GM12878 (cell line): ENCODE measurements at regions not wholly inside any gene's neighbourhood (a gene's known extent, or its start where the extent isn't known, plus 50 kb on each side); places are given as distances from the start of the nearest gene placed in this dataset.

Experiments used
- ATF3 ChIP-seq: IDR thresholded peaks from 2 replicates; pipeline ENCODE4 v1.6.1; 2011; ENCODE audit warnings: low read depth, mild to moderate bottlenecking, low read length, moderate library complexity, borderline replicate concordance; ENCODE audit errors: extremely low read depth
- BACH1 ChIP-seq: fragments of 450-650 bp; IDR thresholded peaks from 2 replicates; pipeline ENCODE4 v1.6.1; 2017; ENCODE audit warnings: mild to moderate bottlenecking, borderline replicate concordance
- CBX3 ChIP-seq: fragments of 200-600 bp; sonication (generic); IDR thresholded peaks from 2 replicates; pipeline ENCODE4 v1.6.1; 2016; ENCODE audit warnings: low read depth, borderline replicate concordance
- CBX5 ChIP-seq: sonication (generic); IDR thresholded peaks from 2 replicates; pipeline ENCODE4 v1.6.1; 2016; ENCODE audit warnings: low read depth, moderate library complexity, mild to moderate bottlenecking, inconsistent platforms
- CEBPB ChIP-seq, 2 experiments: fragments of 150-350 bp in 1 of 2; IDR thresholded peaks; 2 replicates each; pipeline ENCODE4 v1.6.1; 2012 to 2014; ENCODE audit warnings: low read depth in 2 of 2, low read length in 2 of 2, borderline replicate concordance in 1 of 2, inconsistent platforms in 1 of 2
- ETV6 ChIP-seq, 2 experiments: fragments of 450-650 bp in 1 of 2; IDR thresholded peaks in 1 of 2; conservative IDR thresholded peaks in 1 of 2; 2 replicates each; pipeline ENCODE4 v1.6.1; 2014; ENCODE audit warnings: antibody characterized with exemption in 1 of 2, borderline replicate concordance in 1 of 2, low read depth in 1 of 2, mild to moderate bottlenecking in 1 of 2, moderate library complexity in 1 of 2
- IRF3 ChIP-seq: fragments of 450-650 bp; IDR thresholded peaks from 2 replicates; pipeline ENCODE4 v1.6.1; 2014; ENCODE audit warnings: mild to moderate bottlenecking
- MYC ChIP-seq: IDR thresholded peaks from 2 replicates; pipeline ENCODE4 v1.6.1; 2011; ENCODE audit warnings: mild to moderate bottlenecking, low read length, moderate library complexity, inconsistent platforms; ENCODE audit not compliant: insufficient read depth, insufficient replicate concordance, insufficient read length, severe bottlenecking
- PBX3 ChIP-seq: IDR thresholded peaks from 2 replicates; pipeline ENCODE4 v1.6.1; 2011; ENCODE audit warnings: mild to moderate bottlenecking, low read depth, low read length, moderate library complexity; ENCODE audit not compliant: insufficient replicate concordance
- RBBP5 ChIP-seq: fragments of 200-600 bp; sonication (generic); conservative IDR thresholded peaks from 2 replicates; pipeline ENCODE4 v1.6.1; 2016
- SP1 ChIP-seq: IDR thresholded peaks from one replicate; pipeline ENCODE4 v1.6.1; 2011; ENCODE audit warnings: low read depth, low read length
- SREBF1 ChIP-seq: IDR thresholded peaks from 2 replicates; pipeline ENCODE4 v1.6.1; 2012; ENCODE audit warnings: mild to moderate bottlenecking, low read length
- SUZ12 ChIP-seq: fragments of 200-600 bp; sonication (generic); IDR thresholded peaks from one replicate; pipeline ENCODE4 v1.6.1; 2018; ENCODE audit warnings: antibody characterized with exemption, mild to moderate bottlenecking; ENCODE audit not compliant: unreplicated experiment
- TAF1 ChIP-seq: IDR thresholded peaks from 2 replicates; pipeline ENCODE4 v1.6.1; 2011; ENCODE audit warnings: mild to moderate bottlenecking, low read depth, low read length, borderline replicate concordance
- ZBTB33 ChIP-seq: fragments of 450-650 bp; IDR thresholded peaks from 2 replicates; pipeline ENCODE4 v1.6.1; 2017; ENCODE audit warnings: mild to moderate bottlenecking
- ZNF622 ChIP-seq: fragments of 450-650 bp; IDR thresholded peaks from 2 replicates; pipeline ENCODE4 v1.6.1; 2017; ENCODE audit warnings: mild to moderate bottlenecking, inconsistent platforms
- TF ChIP-seq, protein P1 (sequence below): fragments of 450-650 bp; IDR thresholded peaks from 2 replicates; pipeline ENCODE4 v1.6.1; 2018; ENCODE audit warnings: mild to moderate bottlenecking, low read depth, moderate library complexity; ENCODE audit not compliant: partially characterized antibody
- TF ChIP-seq, protein P2 (sequence below): fragments of 450-650 bp; IDR thresholded peaks from 2 replicates; pipeline ENCODE4 v1.6.1; 2017; ENCODE audit warnings: antibody characterized with exemption, mild to moderate bottlenecking, moderate library complexity

DNA sequence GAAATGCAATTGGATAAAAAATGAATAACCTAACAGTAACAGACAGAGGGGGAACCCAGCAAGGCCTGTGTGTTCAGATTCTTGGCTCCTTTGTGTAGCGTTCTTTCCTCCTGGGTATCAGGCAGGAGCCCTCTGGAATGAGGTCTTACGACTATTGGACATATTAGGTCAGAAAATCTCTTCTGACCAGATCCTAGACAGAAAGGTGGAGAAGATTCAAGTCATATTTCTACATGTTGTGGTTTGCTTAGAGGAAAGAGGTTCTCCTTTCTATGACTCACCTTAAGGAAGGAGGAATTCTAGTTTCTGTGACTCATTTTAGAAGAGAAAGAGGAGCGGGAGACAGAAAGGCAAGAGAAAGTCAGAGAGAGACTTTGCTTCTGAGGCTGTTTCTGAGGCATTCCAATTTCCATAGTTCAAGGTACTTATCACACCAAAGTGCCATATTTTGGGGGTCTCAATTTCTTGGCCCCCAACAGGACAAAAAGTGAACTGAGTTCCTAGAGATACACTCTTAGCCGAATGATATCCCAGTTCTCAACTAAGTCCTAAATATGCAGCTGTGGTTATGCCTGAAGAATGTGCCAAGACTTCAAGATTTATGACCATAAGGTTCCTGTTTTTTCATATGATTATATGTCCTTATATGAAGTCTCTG, 618.6 kb downstream of the ZEB2 start (continued):
- TF ChIP-seq, protein P1, sequence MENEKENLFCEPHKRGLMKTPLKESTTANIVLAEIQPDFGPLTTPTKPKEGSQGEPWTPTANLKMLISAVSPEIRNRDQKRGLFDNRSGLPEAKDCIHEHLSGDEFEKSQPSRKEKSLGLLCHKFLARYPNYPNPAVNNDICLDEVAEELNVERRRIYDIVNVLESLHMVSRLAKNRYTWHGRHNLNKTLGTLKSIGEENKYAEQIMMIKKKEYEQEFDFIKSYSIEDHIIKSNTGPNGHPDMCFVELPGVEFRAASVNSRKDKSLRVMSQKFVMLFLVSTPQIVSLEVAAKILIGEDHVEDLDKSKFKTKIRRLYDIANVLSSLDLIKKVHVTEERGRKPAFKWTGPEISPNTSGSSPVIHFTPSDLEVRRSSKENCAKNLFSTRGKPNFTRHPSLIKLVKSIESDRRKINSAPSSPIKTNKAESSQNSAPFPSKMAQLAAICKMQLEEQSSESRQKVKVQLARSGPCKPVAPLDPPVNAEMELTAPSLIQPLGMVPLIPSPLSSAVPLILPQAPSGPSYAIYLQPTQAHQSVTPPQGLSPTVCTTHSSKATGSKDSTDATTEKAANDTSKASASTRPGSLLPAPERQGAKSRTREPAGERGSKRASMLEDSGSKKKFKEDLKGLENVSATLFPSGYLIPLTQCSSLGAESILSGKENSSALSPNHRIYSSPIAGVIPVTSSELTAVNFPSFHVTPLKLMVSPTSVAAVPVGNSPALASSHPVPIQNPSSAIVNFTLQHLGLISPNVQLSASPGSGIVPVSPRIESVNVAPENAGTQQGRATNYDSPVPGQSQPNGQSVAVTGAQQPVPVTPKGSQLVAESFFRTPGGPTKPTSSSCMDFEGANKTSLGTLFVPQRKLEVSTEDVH = no peak
- TF ChIP-seq CBX3 = no peak
- TF ChIP-seq, protein P2, sequence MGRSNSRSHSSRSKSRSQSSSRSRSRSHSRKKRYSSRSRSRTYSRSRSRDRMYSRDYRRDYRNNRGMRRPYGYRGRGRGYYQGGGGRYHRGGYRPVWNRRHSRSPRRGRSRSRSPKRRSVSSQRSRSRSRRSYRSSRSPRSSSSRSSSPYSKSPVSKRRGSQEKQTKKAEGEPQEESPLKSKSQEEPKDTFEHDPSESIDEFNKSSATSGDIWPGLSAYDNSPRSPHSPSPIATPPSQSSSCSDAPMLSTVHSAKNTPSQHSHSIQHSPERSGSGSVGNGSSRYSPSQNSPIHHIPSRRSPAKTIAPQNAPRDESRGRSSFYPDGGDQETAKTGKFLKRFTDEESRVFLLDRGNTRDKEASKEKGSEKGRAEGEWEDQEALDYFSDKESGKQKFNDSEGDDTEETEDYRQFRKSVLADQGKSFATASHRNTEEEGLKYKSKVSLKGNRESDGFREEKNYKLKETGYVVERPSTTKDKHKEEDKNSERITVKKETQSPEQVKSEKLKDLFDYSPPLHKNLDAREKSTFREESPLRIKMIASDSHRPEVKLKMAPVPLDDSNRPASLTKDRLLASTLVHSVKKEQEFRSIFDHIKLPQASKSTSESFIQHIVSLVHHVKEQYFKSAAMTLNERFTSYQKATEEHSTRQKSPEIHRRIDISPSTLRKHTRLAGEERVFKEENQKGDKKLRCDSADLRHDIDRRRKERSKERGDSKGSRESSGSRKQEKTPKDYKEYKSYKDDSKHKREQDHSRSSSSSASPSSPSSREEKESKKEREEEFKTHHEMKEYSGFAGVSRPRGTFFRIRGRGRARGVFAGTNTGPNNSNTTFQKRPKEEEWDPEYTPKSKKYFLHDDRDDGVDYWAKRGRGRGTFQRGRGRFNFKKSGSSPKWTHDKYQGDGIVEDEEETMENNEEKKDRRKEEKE = no peak
- TF ChIP-seq BACH1 = no peak
- TF ChIP-seq TAF1 = no peak
- TF ChIP-seq SREBF1 = no peak
- no peak for TF ChIP-seq PBX3
- no peak for TF ChIP-seq ZBTB33
- TF ChIP-seq ETV6 (conservative IDR thresholded peaks at IDR 0.05 in 1 of 2, IDR thresholded peaks at IDR 0.05 in 1 of 2; ENCODE audit: borderline replicate concordance in 1 of 2, low read depth in 1 of 2) = peak in 1 of 2 experiments; percentile 47; a peak in 1 of 4 replicates
- TF ChIP-seq IRF3 = no peak
- no peak for TF ChIP-seq SUZ12
- TF ChIP-seq ZNF622 = no peak
- TF ChIP-seq ATF3 = no peak
- TF ChIP-seq SP1 = no peak
- TF ChIP-seq MYC = no peak
- TF ChIP-seq CBX5 = no peak
- no peak for TF ChIP-seq CEBPB (IDR thresholded peaks at IDR 0.05; ENCODE audit: borderline replicate concordance in 1 of 2, low read depth in 2 of 2, low read length in 2 of 2)
- TF ChIP-seq RBBP5 = no peak
